Lower leg skin (tissue), 4 donors: ENCODE measurements at regions not wholly inside any gene's neighbourhood (a gene's known extent, or its start where the extent isn't known, plus 50 kb on each side); places are given as distances from the start of the nearest gene placed in this dataset.

Experiments used
- DNase-seq, 2 donors: peaks; one replicate each; pipeline ENCODE4 v3.0.0-alpha.2; 2019; ENCODE audit warnings: low spot score in 2 of 2
- H3K4me3 ChIP-seq: fragments of 200-600 bp; sonication (generic); 2 replicates; pipeline ENCODE4 v1.5.1; 2017; ENCODE audit warnings: mild to moderate bottlenecking, low read depth; ENCODE audit not compliant: poor library complexity, severe bottlenecking
- POLR2A ChIP-seq, 2 donors: fragments of 450-650 bp; IDR thresholded peaks; one replicate each; pipeline ENCODE4 v1.6.1; 2016 to 2017; ENCODE audit warnings: antibody characterized with exemption in 2 of 2, mild to moderate bottlenecking in 1 of 2, moderate library complexity in 1 of 2
- WGBS, 2 donors: methylation state at CpG; one replicate each; pipeline ENCODE4 v1.1.5; 2018; 5-methylcytosine and 5-hydroxymethylcytosine counted together
- intact Hi-C: fragments of 100-400 bp; cut with DNase I; formaldehyde crosslinking; loops from one replicate; pipeline ENCODE4 v1.15.0; 2023; ENCODE audit warnings: low total_unique reads
- TF ChIP-seq, protein P1 (sequence below), 3 donors: fragments of 450-650 bp; IDR thresholded peaks; one replicate each; pipeline ENCODE4 v1.5.1; 2016; ENCODE audit warnings: antibody characterized with exemption in 3 of 3, mild to moderate bottlenecking in 3 of 3, moderate library complexity in 2 of 3

DNA sequence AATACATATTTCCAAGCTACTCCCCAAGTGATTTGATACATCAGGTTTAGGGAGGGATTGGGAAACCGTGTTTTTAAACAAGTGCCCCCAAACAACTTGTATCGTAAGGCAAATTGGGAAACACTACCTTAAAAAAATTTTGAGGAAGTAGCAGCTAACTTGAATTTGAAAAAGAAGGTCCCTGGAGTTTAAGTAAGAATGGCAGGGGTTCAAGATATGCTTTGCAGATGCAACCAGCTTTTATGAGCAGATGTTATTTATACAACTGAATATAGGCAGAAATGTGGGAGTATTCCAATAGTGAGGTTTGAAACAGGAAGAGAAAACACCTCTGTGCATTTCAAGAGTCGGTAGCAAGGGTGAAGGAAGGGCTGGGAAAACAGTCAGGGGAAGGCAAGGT, 139.6 kb downstream of the IL20RB start:
- TF ChIP-seq, protein P1, sequence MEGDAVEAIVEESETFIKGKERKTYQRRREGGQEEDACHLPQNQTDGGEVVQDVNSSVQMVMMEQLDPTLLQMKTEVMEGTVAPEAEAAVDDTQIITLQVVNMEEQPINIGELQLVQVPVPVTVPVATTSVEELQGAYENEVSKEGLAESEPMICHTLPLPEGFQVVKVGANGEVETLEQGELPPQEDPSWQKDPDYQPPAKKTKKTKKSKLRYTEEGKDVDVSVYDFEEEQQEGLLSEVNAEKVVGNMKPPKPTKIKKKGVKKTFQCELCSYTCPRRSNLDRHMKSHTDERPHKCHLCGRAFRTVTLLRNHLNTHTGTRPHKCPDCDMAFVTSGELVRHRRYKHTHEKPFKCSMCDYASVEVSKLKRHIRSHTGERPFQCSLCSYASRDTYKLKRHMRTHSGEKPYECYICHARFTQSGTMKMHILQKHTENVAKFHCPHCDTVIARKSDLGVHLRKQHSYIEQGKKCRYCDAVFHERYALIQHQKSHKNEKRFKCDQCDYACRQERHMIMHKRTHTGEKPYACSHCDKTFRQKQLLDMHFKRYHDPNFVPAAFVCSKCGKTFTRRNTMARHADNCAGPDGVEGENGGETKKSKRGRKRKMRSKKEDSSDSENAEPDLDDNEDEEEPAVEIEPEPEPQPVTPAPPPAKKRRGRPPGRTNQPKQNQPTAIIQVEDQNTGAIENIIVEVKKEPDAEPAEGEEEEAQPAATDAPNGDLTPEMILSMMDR (IDR thresholded peaks at IDR 0.05): no peak
- no peak for TF ChIP-seq POLR2A (IDR thresholded peaks at IDR 0.05)
- DNase-seq: no peak
- WGBS, 2 donors: 68 to 71% methylated on average over 3 of the region's 3 CpGs
- H3K4me3 ChIP-seq: no peak overlapping the region
- intact Hi-C loops: no loop called here

DNA sequence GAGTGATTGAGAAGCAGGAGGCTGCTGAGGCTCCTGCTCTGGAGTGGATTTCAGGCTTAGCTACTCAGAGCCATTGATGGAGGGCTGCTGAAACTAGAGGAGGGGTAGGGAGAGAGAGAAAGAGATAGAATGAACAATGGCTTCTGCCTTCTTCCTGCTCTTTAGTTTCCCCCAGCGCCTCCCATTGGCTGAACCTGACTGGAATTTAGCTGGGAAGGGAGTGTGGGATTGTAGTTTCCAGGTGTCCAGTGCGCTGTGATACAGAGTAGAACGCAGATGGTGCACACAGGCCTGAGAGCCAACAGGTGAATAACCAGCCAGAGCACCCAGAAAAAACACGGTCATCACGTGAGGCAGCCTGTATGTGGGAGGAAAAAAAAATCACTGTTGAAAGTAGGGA, 140.1 kb downstream of the IL20RB start:
- 81 to 86% methylated on average over 5 of the region's 5 CpGs for WGBS, 2 donors
- H3K4me3 ChIP-seq: no peak overlapping the region
- TF ChIP-seq, protein P1 (IDR thresholded peaks at IDR 0.05): no peak
- TF ChIP-seq POLR2A (IDR thresholded peaks at IDR 0.05): no peak
- no peak for DNase-seq
- intact Hi-C loops: no loop called here

DNA sequence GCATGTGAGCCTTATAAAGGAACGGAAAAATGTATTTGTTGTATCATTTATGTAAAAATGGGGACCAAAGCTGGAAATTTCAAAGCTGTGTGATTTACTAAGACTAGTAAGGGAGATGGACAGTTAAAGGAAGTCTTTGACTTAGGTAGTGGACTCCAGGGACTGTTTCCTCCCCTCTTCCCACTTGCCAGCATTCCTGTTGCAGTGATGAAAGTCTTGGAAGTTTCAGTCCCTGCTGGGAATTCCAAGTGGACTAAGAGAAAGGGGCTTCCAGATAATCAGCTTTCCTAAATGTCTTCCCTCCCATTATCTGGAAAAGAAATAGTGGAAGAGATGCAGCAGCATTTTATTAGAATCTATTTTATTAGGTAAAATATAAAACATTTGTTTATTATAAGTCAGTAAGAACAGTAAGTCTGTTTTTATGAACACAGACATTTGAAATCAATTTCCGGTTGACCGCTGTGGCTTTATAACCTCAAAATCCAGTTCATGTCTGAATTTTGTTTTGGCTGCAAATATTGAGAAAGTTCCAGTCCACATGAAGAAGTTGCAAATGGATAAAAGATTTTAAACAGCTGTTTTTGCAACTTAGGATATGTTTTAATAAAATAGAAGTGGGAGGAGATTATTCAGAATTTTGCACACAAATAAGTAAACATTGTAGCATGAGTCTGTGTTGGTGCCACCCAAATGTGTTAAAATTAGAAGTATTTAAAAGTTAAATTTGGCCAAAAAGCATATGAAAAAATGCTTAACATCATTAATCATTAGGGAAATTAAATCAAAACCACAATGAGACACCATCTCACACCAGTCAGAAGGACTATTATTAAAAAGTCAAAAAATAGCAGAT, 141.8 kb downstream of the IL20RB start:
- 62 to 67% methylated on average over 3 of the region's 3 CpGs for WGBS, 2 donors
- no peak for DNase-seq
- intact Hi-C loops: no loop called here
- no peak for TF ChIP-seq POLR2A (IDR thresholded peaks at IDR 0.05)
- TF ChIP-seq, protein P1 (IDR thresholded peaks at IDR 0.05): no peak
- H3K4me3 ChIP-seq: no peak overlapping the region

DNA sequence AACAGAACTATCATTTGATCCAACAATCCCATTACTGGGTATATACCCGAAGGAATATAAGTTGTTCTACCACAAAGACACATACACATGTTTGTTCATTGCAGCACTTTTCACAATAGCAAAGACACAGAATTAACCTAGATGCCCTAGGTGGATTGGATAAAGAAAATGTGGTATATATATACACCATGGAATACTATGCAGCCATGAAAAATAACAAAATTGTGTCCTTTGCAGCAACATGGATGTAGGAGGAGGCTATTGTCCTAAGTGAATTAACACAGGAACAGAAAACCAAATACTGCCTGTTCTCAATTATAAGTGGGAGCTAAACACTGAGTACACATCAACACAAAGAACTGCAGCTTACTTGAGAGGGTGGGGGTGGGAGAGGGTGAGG, 142.5 kb downstream of the IL20RB start:
- DNase-seq: no peak
- WGBS, 2 donors: 68 to 88% methylated on average over 1 of the region's 1 CpG
- TF ChIP-seq, protein P1 (IDR thresholded peaks at IDR 0.05): no peak
- no peak for TF ChIP-seq POLR2A (IDR thresholded peaks at IDR 0.05)
- no peak overlapping the region for H3K4me3 ChIP-seq
- intact Hi-C loops: no loop called here

DNA sequence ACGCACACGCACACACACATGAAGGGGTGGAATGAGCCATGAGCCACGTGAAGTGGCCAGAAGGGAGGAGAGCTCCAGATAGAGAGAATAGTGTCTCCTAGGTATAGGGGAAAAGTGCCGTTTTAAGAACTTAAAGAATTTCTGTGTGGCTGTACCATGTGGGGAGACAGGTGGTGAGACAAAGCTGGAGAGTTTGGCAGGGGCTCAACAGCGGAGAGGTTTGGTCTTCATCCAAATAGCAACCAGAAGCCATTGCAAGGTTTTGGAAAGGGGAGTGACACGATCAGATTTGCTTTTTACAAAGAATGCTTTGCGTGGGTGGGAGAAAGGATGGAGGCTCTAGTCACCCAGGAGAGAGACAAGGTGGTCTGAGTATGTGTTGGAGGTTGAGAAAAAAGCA, 146.0 kb downstream of the IL20RB start:
- no peak for TF ChIP-seq POLR2A (IDR thresholded peaks at IDR 0.05)
- TF ChIP-seq, protein P1 (IDR thresholded peaks at IDR 0.05): no peak
- no peak overlapping the region for H3K4me3 ChIP-seq
- 78 to 79% methylated on average over 7 of the region's 7 CpGs for WGBS, 2 donors
- DNase-seq: no peak
- intact Hi-C loops: no loop called here
